HG03378 (cell line): ENCODE measurements at regions not wholly inside any gene's neighbourhood (a gene's known extent, or its start where the extent isn't known, plus 50 kb on each side); places are given as distances from the start of the nearest gene placed in this dataset.
"Not testable (repeated sequence)": the region's sequence is repeated elsewhere in the genome, so short reads cannot be mapped to it uniquely, and the experiment has no call there.

Experiments used
- ATAC-seq: cut with Tn5 transposase; IDR thresholded peaks from one replicate; pipeline ENCODE4 v1.9.1; 2021; ENCODE audit warnings: mild to moderate bottlenecking, moderate library complexity; ENCODE audit not compliant: unreplicated experiment

GRCh38 chr2:241981076-241981700 lies 111.7 kb downstream of the RTP5 start:
- no peak for ATAC-seq

GRCh38 chr2:241982706-241983570 lies 113.4 kb downstream of the RTP5 start:
- no peak for ATAC-seq

GRCh38 chr2:241983571-241984270 lies 114.2 kb downstream of the RTP5 start:
- no peak for ATAC-seq

GRCh38 chr2:241984271-241984655 lies 114.7 kb downstream of the RTP5 start:
- ATAC-seq, result no peak

GRCh38 chr2:241984658-241985057 lies 115.1 kb downstream of the RTP5 start:
- no peak for ATAC-seq

GRCh38 chr2:241985161-241985985 lies 115.8 kb downstream of the RTP5 start:
- not testable (repeated sequence) for ATAC-seq

- ATAC-seq, result no peak
Measured at GRCh38 chr2:241985986-241986329, 116.4 kb downstream of the RTP5 start.

- no peak for ATAC-seq
Measured at GRCh38 chr2:241986836-241987641, 117.5 kb downstream of the RTP5 start.

- ATAC-seq, result no peak
Measured at GRCh38 chr2:241987726-241988125, 118.2 kb downstream of the RTP5 start.

GRCh38 chr2:241988146-241988545 lies 118.6 kb downstream of the RTP5 start:
- ATAC-seq, result no peak

- ATAC-seq, result no peak
Measured at GRCh38 chr2:241989074-241989473, 119.5 kb downstream of the RTP5 start.

- no peak for ATAC-seq
Measured at GRCh38 chr2:241990466-241990865, 120.9 kb downstream of the RTP5 start.

GRCh38 chr2:241991299-241991698 lies 121.8 kb downstream of the RTP5 start:
- ATAC-seq, result no peak

- no peak for ATAC-seq
Measured at GRCh38 chr2:241992753-241993152, 123.2 kb downstream of the RTP5 start.

GRCh38 chr2:241993386-241994005 lies 124.0 kb downstream of the RTP5 start:
- no peak for ATAC-seq

GRCh38 chr2:241994086-241994485 lies 124.6 kb downstream of the RTP5 start:
- ATAC-seq, result no peak

- no peak for ATAC-seq
Measured at GRCh38 chr2:241994556-241995213, 125.2 kb downstream of the RTP5 start.

GRCh38 chr2:241996100-241996499 lies 126.6 kb downstream of the RTP5 start:
- no peak for ATAC-seq

- ATAC-seq, result no peak
Measured at GRCh38 chr2:241997017-241997416, 127.5 kb downstream of the RTP5 start.
